HCT116 (cell line): ENCODE measurements at regions not wholly inside any gene's neighbourhood (a gene's known extent, or its start where the extent isn't known, plus 50 kb on each side); places are given as distances from the start of the nearest gene placed in this dataset.

Source experiments
- ATAC-seq: fragments of 200-7000 bp; cut with Tn5 transposase; 2 replicates; pipeline ENCODE4 v1.9.1; 2020; ENCODE audit warnings: mild to moderate bottlenecking, moderate library complexity
- BruUV-seq: library from RNA; stranded (reverse); fragments of 400-500 nt; replicated peaks from 2 replicates; lab custom pipeline; 2021; lab: Mats Ljungman, UMichigan
- CTCF ChIA-PET: fragments of 300-600 bp; sonication (Branson Sonifier 250); formaldehyde crosslinking; loops from one replicate; lab custom pipeline; 2021; ENCODE audit warnings: antibody characterized with exemption; lab: Charles Lee
- POLR2A ChIA-PET: fragments of 300-600, 350-600 bp; sonication (Branson Sonifier 250); formaldehyde crosslinking; loops from one replicate; lab custom pipeline; 2021; ENCODE audit warnings: antibody characterized with exemption; lab: Charles Lee
- RAD21 ChIA-PET, 2 experiments: fragments of 300-600 bp; sonication (Branson Sonifier 250); formaldehyde crosslinking; loops; one replicate each; lab custom pipeline; 2023; ENCODE audit warnings: low total read pairs in 2 of 2; ENCODE audit not compliant: uncharacterized antibody in 2 of 2, unreplicated experiment in 2 of 2, low non-redundant PET in 1 of 2; lab: Charles Lee
- DNase-seq: peaks from one replicate; pipeline ENCODE4 v3.0.0-alpha.2; 2010; ENCODE audit warnings: low read depth, low spot score
- H2AFZ ChIP-seq: fragments of 200-600 bp; shearing (Covaris generic), sonication (generic); 2 replicates; pipeline ENCODE4 v1.6.1; 2017; ENCODE audit warnings: low read depth, mixed run types, mixed read lengths, antibody characterized with exemption, low read length; ENCODE audit not compliant: poor library complexity, severe bottlenecking
- H3K27ac ChIP-seq: 2 replicates; pipeline ENCODE4 v1.5.1; 2012; ENCODE audit warnings: low read depth, low read length
- H3K27me3 ChIP-seq: fragments of 200-600 bp; sonication (generic); 2 replicates; pipeline ENCODE4 v1.6.1; 2016; ENCODE audit warnings: mixed run types, low read length, mixed read lengths; ENCODE audit not compliant: insufficient read depth
- H3K36me3 ChIP-seq, 2 experiments: fragments of 200-500 bp in 1 of 2; fragments of 200-600 bp in 1 of 2; sonication (Bioruptor generic) in 1 of 2; sonication (generic) in 1 of 2; 2 replicates each; pipeline versions ENCODE4 v1.5.1 to v1.6.1; 2014 to 2016; ENCODE audit warnings: low read length in 2 of 2, inconsistent platforms in 1 of 2, mixed read lengths in 1 of 2, mixed run types in 1 of 2; ENCODE audit not compliant: insufficient read depth in 2 of 2, control insufficient read depth in 1 of 2
- H3K4me1 ChIP-seq, 2 experiments: fragments of 200-600 bp in 1 of 2; sonication (generic) in 1 of 2; 2 replicates each; pipeline versions ENCODE4 v1.5.1 to v1.6.1; 2012 to 2017; ENCODE audit warnings: low read length in 2 of 2, inconsistent platforms in 1 of 2, mild to moderate bottlenecking in 1 of 2, mixed read lengths in 1 of 2, mixed run types in 1 of 2, moderate library complexity in 1 of 2; ENCODE audit not compliant: insufficient read depth in 2 of 2, control insufficient read depth in 1 of 2
- H3K4me2 ChIP-seq: fragments of 200-600 bp; sonication (generic); 2 replicates; pipeline ENCODE4 v1.6.1; 2017; ENCODE audit warnings: mixed run types, low read length, mixed read lengths
- H3K4me3 ChIP-seq, 2 experiments: fragments of 200-600 bp in 1 of 2; sonication (generic) in 1 of 2; replicated peaks in 1 of 2; 2 replicates each; pipeline ENCODE4 v1.5.1; 2011 to 2016; ENCODE audit warnings: low read length in 2 of 2, control low read depth in 1 of 2, low read depth in 1 of 2, mild to moderate bottlenecking in 1 of 2, mixed read lengths in 1 of 2, mixed run types in 1 of 2
- H3K79me2 ChIP-seq: fragments of 200-600 bp; sonication (generic); 2 replicates; pipeline ENCODE4 v1.6.1; 2017; ENCODE audit warnings: mild to moderate bottlenecking, mixed run types, low read length, moderate library complexity, mixed read lengths; ENCODE audit not compliant: insufficient read depth
- H3K9ac ChIP-seq: fragments of 200-600 bp; sonication (generic); 2 replicates; pipeline ENCODE4 v1.6.1; 2016; ENCODE audit warnings: low read length, mixed read lengths
- H3K9me2 ChIP-seq: fragments of 200-600 bp; sonication (generic), shearing (Covaris generic); 2 replicates; pipeline ENCODE4 v1.6.1; 2017; ENCODE audit warnings: mixed run types, mild to moderate bottlenecking, moderate library complexity; ENCODE audit not compliant: insufficient read depth
- H3K9me3 ChIP-seq, 2 experiments: fragments of 200-500 bp in 1 of 2; fragments of 200-600 bp in 1 of 2; sonication (Bioruptor generic) in 1 of 2; sonication (generic) in 1 of 2; 2 replicates each; pipeline ENCODE4 v1.6.1; 2014 to 2017; ENCODE audit warnings: low read length in 2 of 2, mixed read lengths in 2 of 2, inconsistent platforms in 1 of 2, low read depth in 1 of 2, mild to moderate bottlenecking in 1 of 2, mixed run types in 1 of 2, moderate library complexity in 1 of 2; ENCODE audit not compliant: control insufficient read depth in 1 of 2, insufficient read depth in 1 of 2
- H4K20me1 ChIP-seq: fragments of 200-600 bp; sonication (generic), shearing (Covaris generic); 2 replicates; pipeline ENCODE4 v1.6.1; 2017; ENCODE audit warnings: mixed run types, mild to moderate bottlenecking, moderate library complexity; ENCODE audit not compliant: insufficient read depth
- ATF3 ChIP-seq: IDR thresholded peaks from 2 replicates; pipeline ENCODE4 v1.6.1; 2012
- CBX3 ChIP-seq: IDR thresholded peaks from 2 replicates; pipeline ENCODE4 v1.6.1; 2012; ENCODE audit warnings: low read depth
- CTCF ChIP-seq, 3 experiments: fragments of 200-600 bp in 1 of 3; sonication (generic) in 1 of 3; IDR thresholded peaks in 2 of 3; conservative IDR thresholded peaks in 1 of 3; 2 replicates each; pipeline ENCODE4 v1.5.1; 2012 to 2017; ENCODE audit warnings: low read depth in 2 of 3, low read length in 2 of 3, antibody characterized with exemption in 1 of 3, borderline replicate concordance in 1 of 3, control low read depth in 1 of 3, mild to moderate bottlenecking in 1 of 3, mixed read lengths in 1 of 3, mixed run types in 1 of 3, moderate library complexity in 1 of 3; ENCODE audit not compliant: insufficient read depth in 1 of 3
- EGR1 ChIP-seq: IDR thresholded peaks from 2 replicates; pipeline ENCODE4 v1.6.1; 2012; ENCODE audit warnings: low read depth
- EZH2phosphoT487 ChIP-seq: fragments of 200-600 bp; IDR thresholded peaks from 2 replicates; pipeline ENCODE4 v1.6.1; 2018; ENCODE audit warnings: antibody characterized with exemption, borderline replicate concordance
- JUND ChIP-seq: IDR thresholded peaks from 2 replicates; pipeline ENCODE4 v1.6.1; 2012
- MAX ChIP-seq: IDR thresholded peaks from 2 replicates; pipeline ENCODE4 v1.6.1; 2012
- POLR2A ChIP-seq: IDR thresholded peaks from 2 replicates; pipeline ENCODE4 v1.7.0; 2011; ENCODE audit warnings: borderline replicate concordance; ENCODE audit not compliant: insufficient read depth, insufficient read length; ENCODE audit errors: extremely low read depth
- REST ChIP-seq: IDR thresholded peaks from 2 replicates; pipeline ENCODE4 v1.6.1; 2012; ENCODE audit warnings: low read depth
- SP1 ChIP-seq: IDR thresholded peaks from 2 replicates; pipeline ENCODE4 v1.6.1; 2012; ENCODE audit warnings: low read depth
- TCF7L2 ChIP-seq: IDR thresholded peaks from 2 replicates; pipeline ENCODE4 v1.7.0; 2011; ENCODE audit warnings: borderline replicate concordance, inconsistent platforms; ENCODE audit not compliant: insufficient read depth, insufficient read length; ENCODE audit errors: extremely low read depth
- YY1 ChIP-seq: IDR thresholded peaks from 2 replicates; pipeline ENCODE4 v1.6.1; 2011; ENCODE audit warnings: low read length, low read depth, moderate library complexity, mild to moderate bottlenecking; ENCODE audit not compliant: insufficient replicate concordance; ENCODE audit errors: extremely low read depth
- ZBTB33 ChIP-seq: IDR thresholded peaks from 2 replicates; pipeline ENCODE4 v1.6.1; 2011; ENCODE audit warnings: mild to moderate bottlenecking, low read length, moderate library complexity; ENCODE audit not compliant: insufficient replicate concordance; ENCODE audit errors: extremely low read depth
- ZFX ChIP-seq: fragments of 450-650 bp; IDR thresholded peaks from 2 replicates; pipeline ENCODE4 v1.6.1; 2017
- intact Hi-C: fragments of 100-400 bp; cut with micrococcal nuclease; formaldehyde crosslinking; loops from 2 replicates; pipeline ENCODE4 v1.10.0; 2022

- H3K36me3 ChIP-seq: no peaks in the 10 kb centered on the region
- no peak overlapping the region for H3K27ac ChIP-seq
- RAD21 ChIA-PET: no interaction called here
- H3K9ac ChIP-seq: no peak overlapping the region
- no peak overlapping the region for H3K4me2 ChIP-seq
- TF ChIP-seq ATF3 (no peak), EGR1 (no peak), CTCF (IDR thresholded peaks at IDR 0.05 in 2 of 3, conservative IDR thresholded peaks at IDR 0.05 in 1 of 3; ENCODE audit: borderline replicate concordance in 1 of 3, insufficient read depth in 1 of 3, low read depth in 2 of 3, low read length in 2 of 3) (no peak), ZFX (no peak), MAX (no peak), REST (no peak), POLR2A (no peak), CBX3 (no peak), TCF7L2 (no peak), EZH2phosphoT487 (no peak), ZBTB33 (no peak), SP1 (no peak), YY1 (no peak), JUND (no peak)
- H3K9me3 ChIP-seq: no peaks in the 10 kb centered on the region
- no peaks in the 10 kb centered on the region for H3K4me1 ChIP-seq
- no peak overlapping the region for H2AFZ ChIP-seq
- CTCF ChIA-PET: no interaction called here
- H3K4me3 ChIP-seq: no peak overlapping the region
- H3K79me2 ChIP-seq: no peaks in the 10 kb centered on the region
- DNase-seq (no peak), ATAC-seq (no peak)
- no TSS peak for BruUV-seq
- POLR2A ChIA-PET: no interaction called here
- H4K20me1 ChIP-seq: no peaks in the 10 kb centered on the region
- H3K27me3 ChIP-seq: peaks cover 7% of the 10 kb centered on the region
- H3K9me2 ChIP-seq: no peaks in the 10 kb centered on the region
- intact Hi-C loops: no loop called here
These were observed 72.2 kb upstream of the CES5A start for GRCh38 chr16:55947366-55947765.
